HG03095 (cell line): ENCODE measurements at regions not wholly inside any gene's neighbourhood (a gene's known extent, or its start where the extent isn't known, plus 50 kb on each side); places are given as distances from the start of the nearest gene placed in this dataset.

Experiments used
- ATAC-seq: cut with Tn5 transposase; IDR thresholded peaks from one replicate; pipeline ENCODE4 v1.9.1; 2021; ENCODE audit warnings: moderate library complexity; ENCODE audit not compliant: unreplicated experiment

DNA sequence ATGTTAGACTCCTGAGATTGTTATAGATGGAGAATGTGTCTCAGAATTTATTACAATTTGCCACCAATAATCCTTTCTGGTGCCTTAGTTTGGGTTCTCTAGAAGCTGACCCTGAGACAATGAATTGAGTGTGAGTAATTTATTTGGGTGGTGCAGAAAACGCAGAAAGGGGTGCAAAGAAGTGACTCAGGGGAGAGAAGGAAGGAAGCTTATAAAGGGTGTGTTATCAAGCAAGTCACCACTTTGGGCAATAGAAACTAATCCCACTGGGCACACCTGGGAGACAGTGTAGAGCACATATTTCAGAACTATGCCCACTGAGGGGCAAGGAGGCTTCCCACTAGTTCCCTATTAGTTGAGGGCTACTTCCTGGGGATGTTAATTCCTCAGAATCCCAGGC, 320.6 kb downstream of the MID1IP1 start:
- ATAC-seq, result no peak

DNA sequence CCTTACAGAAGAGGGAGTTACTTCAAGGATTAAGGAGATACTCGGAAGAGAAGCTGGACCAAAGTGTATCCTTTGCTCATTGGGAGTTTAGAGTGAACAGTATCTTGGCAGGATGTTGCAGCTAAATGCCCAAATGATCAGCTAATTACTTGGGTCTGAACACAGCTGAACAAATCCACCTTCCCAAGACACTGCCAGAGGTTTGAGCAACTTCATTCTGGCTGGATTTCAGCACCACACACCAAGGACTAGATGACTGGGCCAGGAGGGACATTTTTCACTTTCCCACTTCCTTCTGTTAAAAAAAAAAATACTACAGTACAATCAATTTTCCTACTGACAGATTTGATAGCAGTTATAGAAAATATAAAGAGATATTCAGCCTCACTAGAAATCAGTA, 324.6 kb downstream of the MID1IP1 start:
- no peak for ATAC-seq

DNA sequence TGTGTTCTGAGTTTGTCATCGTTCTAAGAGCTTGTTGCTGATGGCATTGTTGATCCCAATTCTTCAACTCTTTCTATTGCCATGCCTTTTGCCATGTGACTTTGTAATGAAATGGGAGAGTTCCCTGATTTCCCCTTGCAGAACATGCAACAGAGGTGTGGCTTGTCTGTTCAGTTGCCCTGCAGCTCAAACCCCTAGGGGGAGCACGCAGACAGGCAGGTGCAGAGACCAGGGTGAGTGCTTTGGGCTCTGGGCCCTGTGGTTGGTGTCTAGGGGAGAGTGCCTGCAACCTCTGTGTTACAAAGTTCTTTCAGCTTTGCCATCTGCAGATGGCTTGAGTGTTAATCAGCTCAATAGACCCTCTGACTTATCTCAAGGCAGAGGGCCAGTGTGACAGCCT, 332.7 kb downstream of the MID1IP1 start:
- no peak for ATAC-seq

DNA sequence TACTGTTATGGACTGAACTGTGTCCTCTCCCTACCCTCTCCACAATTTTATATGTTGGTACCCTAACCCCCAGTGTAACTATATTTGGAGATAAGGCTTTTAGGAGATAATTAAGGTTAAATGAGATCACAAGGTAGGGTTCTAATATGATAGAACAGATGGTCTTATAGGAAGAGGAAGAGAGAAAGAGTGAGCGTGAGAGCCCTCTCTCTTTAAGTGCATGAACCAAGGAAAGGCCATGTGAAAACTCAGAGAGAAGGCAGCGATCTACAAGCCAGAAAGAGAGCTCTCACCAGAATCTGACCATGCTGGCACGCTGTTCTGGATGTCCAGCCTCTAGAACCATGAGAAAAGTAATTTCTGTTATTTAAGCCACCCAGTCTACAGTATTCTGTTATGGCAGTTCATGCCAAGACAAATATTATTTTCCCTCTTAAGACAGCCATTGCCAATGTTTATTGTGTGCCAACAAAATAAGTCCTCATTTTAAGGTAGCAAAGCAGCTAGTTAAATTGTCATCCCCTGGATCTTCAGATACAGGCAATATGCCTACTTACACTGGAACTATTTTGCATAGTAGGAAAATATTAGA, 336.2 kb downstream of the MID1IP1 start:
- no peak for ATAC-seq

DNA sequence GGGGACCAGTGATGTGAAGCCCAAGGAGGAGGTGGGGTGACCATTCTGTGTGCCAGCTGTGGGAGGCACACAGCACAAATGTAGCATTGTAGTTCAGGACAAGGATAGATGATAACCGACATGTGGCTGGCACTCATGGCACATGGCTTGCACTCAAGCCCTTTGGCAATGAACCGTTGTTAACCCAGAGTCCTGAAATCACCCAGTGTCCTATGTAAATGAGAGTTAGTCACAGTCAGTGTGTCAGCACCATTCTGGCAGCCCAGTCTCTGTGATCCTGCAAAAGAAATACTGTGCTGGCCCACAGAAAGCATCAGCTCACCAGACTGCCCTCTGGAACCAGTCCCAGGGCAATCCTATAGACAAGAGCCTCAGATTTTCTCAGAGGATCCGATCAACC, 339.3 kb downstream of the MID1IP1 start:
- no peak for ATAC-seq

DNA sequence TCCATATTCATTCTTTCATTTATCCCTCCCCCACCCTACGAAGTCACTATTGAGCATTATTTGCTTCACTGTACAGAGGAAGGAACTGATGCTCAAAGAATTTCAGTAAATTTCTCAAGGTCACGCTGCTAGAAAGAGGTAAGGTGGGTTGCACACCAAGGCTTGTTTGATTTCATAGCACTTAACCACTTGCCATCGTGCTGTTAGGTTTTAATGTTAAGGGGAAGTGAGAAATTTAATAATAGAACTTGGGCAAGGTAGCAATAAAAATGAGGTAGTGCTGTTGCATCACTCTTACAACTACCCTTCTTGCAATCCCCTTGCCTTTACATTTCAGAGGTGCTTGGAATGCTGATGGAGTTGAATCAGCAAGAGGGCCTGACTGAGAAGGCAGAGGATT, 343.1 kb downstream of the MID1IP1 start:
- ATAC-seq, result no peak

DNA sequence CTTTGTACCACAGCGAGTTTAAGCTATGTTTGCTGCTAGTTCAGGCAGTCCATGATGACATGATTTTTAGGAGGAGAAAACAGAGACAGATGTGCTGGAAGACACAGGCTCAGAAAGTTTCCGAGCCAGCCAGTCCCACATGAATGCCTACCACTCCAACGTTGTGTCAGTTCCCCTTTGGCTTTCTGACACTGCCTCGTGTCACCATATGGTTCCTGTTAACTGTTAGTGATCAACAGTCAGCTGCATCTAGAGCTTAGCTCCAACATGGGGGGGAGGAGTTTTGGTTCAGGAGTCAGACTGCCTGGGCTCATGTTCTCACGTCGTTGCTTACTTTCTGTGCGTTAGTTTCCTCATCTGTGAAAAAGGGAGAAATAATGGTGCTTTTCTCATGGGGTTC, 343.7 kb downstream of the MID1IP1 start:
- no peak for ATAC-seq

DNA sequence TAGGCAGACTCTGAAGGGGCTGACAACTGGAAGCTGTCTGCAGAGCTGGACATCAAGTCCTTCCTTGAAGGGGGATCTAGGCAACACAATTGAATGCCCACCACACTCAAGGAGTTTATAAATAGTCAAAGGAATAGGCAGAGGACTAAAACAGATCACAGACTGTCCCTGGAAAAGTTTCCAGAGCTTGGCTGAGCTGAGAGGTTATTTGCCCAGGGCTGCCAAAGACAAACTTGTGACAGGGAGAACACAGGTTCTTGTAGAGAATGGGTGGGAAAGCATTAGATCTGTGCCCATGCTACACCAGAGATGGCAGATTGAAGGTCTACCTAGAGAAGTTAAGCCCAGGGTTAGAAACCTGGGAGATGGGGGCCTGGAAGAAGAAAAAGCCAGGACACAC, 344.6 kb downstream of the MID1IP1 start:
- no peak for ATAC-seq

DNA sequence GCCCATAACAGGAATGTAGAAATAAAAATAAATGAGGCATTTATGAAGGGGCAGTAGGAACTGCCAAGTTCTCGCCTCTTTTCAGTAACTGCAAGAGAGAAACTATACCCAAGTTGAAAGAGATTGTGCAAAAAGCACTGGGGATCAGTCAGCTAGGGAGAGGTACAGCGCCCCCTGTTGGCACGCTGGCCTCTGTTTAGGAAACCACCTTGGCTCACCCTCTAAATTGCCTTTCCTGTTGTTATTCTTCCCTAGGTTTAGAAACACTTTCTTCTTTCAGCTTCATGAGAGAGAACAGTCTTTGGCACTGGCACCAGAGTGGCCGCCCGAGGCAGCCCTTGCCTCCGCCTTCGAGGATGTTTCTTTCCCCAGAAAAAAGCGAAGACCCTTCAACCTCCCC, 348.5 kb downstream of the MID1IP1 start:
- ATAC-seq, result no peak

DNA sequence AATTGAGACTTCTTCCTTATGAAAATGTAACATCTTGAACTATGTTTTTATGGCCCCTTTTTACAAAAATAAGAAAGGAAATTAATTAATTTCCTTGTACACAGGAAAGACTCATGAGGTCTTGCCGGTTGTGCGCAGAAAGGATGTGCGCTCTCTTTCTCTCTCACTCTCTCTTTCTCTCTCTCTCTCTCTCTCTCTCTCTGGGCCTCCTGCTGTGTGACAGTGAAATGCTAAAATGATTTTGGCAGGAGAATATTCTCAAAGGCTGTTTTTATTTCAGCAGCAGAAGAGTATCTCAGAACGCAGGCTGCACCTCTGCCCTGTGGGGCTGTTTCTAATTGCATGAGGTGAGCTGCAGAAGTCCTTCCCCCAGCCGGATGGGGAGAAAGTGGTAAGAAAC, 349.0 kb downstream of the MID1IP1 start:
- no peak for ATAC-seq

DNA sequence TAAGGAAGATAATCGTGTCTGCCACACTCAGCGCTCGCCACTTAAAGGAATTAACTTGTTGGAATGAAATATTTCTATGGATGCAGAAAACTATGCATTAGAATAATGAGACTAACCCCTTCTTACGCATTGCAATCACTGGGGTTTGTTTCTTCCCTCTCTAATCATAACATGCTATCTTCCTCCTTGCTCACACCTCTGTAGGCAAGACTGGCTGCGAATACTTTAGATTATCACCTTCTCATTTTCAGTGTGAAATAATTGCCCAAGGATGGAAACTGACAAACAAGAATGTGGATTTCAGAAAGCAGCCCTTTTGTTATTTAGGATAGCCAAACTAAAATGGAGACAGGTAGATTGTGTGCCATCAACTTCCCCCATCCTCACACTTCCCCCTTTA, 349.4 kb downstream of the MID1IP1 start:
- ATAC-seq, result no peak

DNA sequence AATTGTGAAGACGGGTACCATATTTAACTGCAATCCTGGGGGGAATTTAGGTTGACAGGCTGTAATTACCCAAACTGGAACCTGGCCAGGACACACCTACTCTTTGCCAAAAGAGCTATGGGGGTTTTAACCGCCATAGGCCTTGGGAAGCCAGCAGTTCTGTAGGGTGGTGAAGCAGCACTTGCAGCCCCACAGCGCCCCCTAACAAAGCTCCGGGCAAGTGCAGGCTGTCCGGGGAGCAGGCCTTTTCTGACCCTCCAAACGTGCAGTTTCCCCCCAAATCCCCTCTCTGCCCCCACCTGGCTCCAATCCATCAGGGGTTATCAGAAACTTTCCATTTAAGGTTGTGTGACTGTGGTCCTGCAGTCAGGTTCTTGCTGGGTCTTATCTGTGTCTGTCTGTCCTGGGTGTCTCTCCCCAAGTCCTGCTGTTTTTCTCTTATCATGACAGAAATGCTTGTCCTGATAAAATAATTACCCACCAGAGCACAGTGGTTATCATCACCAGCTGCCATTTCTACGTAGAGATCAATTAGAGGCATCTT, 350.9 kb downstream of the MID1IP1 start:
- no peak for ATAC-seq

DNA sequence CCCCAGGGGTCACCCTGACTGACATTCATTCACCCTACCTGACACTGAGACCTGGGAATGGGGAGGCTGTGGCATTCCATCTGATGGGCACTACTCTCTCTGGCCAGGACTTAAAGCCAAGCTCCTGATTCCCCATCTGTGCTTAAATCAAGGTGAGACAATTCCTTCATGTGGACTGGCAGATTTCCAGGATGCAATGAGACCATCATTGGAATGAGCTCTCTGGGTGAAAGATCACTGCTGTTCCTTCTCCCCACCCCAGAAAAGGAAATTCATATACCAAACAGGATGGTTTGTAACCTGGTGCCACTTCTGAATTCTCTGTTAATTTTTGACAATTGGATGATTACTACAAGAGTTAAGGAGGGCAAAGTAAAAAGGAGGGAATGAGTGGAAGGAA, 354.8 kb downstream of the MID1IP1 start:
- ATAC-seq, result no peak

DNA sequence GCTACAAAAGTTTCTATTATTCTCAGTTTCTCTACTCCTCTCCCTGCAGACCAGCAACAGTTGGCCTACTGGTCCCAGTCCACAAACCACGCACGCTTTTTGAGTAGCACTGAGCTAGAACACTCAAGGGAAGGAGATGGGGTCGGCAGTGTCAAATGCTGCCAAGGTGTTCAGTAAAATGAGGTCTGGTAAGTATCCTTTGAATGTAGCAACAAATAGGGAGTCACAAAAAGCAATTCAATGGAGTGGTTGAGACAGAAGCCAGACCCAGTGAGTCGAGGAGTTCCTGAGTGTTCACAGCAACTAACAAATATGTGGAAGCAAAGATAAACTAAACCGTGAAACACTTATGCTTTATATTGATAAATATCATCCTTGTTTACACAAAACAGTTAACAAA, 355.7 kb downstream of the MID1IP1 start:
- ATAC-seq, result no peak

DNA sequence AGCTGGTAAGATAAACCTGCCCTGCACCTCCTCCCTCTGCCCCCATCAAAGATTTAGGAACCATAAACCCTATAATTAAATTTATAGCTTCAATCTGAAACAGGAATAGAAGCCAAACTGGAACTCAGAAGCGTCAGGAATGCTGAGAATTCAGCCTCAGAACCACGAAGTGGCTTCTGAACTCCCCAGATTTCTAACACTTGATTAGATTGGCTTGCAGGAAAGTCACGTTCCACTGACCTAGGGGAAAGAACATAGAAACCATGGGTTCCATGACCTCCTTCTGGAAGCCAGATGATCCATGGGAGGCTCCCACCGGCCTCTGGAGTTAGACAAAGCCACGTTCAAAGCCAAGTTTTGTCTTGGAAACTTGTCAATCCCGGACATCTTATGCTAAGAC, 356.5 kb downstream of the MID1IP1 start:
- ATAC-seq, result no peak

DNA sequence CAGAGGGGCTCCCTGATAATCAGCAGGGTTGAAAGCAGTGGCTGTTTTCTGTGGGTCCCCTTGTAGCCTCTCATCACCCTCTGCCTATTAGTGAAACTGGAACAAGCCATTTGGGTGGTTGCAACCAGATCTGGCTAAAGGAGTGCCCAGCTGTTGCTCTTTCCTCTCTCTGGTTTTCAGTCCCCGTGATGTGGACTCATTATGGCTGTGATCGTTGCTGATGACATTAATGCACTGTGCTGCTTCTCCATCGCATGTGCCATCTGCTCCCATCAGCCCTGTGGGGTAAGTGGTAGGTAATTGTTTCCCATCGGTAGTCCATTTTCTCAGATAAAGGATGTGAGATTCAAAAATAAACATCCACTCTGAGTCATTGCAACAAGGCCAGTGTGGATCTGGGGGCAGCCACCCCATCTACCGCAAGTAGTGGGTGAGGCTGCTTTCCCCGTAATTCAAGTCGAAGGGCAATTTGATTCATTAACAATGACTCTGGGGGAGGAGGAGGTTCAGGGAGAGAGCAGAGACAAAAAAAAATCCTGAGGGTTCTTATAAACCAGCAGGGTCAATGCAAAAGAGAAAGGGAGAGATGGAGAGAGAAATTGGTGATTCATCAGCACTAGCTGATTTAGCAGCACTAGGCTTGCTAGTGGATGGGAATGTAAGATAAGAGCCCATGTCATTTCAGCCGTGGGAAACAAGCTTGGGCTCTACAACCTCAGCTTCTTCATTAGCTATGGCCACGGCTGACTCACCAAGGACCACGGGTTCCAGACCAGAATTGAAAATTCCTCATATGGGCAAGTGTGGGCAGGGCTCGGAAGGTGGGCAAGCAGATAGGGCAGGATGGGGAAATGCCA, 357.8 kb downstream of the MID1IP1 start:
- no peak for ATAC-seq

DNA sequence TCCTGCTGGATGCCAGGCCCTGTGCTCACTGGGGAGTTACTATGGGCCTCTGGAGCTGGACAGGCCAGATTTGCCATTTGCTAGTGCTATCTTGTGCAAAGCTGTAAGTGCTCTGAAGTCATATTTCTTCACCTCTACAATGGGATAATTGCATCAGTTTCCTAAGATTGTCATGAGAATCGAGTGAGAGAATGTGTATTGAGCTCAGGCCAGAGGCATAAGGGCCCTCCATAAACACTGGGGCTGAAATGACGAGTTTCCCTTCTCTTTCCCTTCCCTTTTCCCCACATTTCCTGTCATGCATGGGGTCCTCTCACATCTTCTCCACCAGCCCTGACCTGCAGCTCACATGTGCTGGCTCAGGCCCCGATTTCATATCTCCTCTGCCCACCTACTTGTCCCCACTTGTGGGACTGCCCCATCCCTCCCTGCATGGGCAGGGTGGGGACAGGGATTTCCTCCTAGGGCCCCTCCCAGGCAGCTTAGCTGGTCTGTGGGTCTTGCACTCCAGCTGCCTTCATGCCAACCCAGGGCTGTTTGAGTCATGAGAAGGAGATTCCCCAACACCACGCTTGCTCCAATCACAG, 358.8 kb downstream of the MID1IP1 start:
- no peak for ATAC-seq

DNA sequence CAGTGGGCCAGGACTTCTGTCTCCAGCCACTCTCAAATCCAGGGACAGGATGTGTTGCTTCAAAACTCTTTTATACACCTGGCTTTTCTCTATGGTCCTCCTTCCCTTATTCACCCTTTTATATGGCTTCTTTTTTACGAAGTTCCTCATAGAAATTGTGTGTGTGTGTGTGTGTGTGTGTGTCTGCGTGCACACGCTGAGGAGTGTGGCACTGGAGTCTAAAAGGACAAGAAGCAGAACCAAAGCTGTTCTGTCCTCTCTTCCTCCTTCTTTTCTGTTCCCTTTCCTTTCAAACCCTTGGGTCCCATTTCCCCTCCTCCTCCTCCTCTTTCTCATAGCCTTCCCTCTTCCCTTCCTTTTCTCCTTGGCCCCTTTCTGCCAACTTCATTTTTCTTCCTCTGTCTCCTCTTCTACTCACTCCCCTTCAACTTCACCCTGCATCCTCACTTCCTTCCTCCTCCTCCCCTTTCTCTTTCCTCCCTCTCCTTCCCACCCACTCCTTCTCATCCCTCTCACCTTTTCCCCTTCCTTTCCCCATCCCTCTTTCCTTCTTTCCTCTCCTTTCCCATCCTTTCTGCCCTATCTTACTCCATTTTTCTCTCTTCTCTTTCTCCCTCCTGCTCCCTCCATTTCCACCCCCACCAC, 360.5 kb downstream of the MID1IP1 start:
- ATAC-seq, result no peak

DNA sequence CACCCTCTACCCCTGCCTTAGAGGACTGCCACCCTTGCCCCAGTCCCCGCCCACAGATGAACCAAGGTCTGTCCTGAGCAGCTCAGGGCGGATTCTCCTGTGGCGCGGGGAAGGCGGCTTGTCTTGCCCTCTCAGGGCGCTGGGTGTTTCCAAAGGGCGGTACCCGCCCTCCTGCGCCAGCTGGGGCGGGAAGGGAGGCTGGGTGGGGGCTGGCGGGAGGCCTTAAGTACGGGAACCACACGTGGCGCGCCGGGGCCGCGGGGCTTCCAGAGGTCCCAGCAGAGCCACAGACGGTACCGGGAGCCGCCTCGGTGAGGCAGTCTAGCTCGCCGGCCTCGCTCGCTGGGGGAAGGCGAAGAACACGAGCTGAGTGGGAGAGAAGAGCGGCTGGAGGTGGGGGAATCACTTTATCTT, 361.1 kb downstream of the MID1IP1 start:
- no peak for ATAC-seq

DNA sequence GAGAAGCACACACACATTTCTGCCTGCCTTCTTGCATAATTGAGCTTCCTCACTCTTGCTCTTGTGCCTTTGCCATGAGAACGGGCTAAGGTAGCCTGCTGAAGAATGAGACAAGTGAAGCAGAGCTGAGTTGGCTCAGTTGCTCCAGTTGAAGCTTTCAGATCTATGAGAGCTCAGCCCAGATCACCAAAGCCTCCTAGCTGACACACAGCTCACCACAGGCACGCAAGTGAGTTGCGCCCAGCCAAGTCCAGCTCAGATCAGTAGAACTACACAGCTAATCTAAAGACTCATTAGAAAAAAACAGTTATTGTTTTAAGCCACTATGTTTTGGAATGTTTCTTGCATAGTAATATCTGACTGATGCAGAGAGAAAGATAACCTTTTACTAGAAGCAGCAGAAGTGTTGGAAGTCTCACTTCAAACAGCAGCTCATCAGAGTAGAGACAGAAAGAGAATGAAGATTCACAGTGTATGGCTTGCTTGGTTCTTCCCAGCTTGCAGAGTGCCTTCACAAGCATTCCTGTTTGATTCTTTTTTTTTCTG, 362.4 kb downstream of the MID1IP1 start:
- ATAC-seq, result no peak

DNA sequence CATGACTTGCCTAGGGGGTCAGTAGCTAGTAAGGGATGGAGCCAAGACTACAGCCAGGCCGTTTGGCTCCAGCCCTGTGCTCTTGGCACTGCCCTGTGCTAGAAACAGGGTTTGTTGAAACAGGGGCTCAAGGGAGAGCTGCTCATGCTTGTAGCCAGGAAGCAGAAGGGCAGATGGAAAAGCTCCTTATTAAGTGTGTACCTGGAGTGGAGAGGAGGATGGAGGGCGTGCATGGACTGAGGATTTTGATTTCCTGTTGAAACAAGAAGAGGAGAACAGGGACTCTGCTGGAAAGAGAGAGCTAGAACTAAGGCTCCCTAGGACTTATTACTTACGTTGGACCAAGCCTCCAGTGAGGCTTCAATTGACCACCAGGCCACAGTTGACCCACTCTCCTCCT, 363.0 kb downstream of the MID1IP1 start:
- no peak for ATAC-seq
